HCT116 (cell line): ENCODE measurements at regions not wholly inside any gene's neighbourhood (a gene's known extent, or its start where the extent isn't known, plus 50 kb on each side); places are given as distances from the start of the nearest gene placed in this dataset.

Experiments
- EGR1 ChIP-seq: IDR thresholded peaks from 2 replicates; pipeline ENCODE4 v1.6.1; 2012; ENCODE audit warnings: low read depth
- EZH2 ChIP-seq: fragments of 200-600 bp; sonication (generic); IDR thresholded peaks from 2 replicates; pipeline ENCODE4 v1.6.1; 2017; ENCODE audit warnings: antibody characterized with exemption, mixed run types
- JUND ChIP-seq: IDR thresholded peaks from 2 replicates; pipeline ENCODE4 v1.6.1; 2012
- POLR2A ChIP-seq: IDR thresholded peaks from 2 replicates; pipeline ENCODE4 v1.7.0; 2011; ENCODE audit warnings: borderline replicate concordance; ENCODE audit not compliant: insufficient read depth, insufficient read length; ENCODE audit errors: extremely low read depth
- SIN3A ChIP-seq: IDR thresholded peaks from 2 replicates; pipeline ENCODE4 v1.6.1; 2012; ENCODE audit warnings: low read depth
- TCF7L2 ChIP-seq: IDR thresholded peaks from 2 replicates; pipeline ENCODE4 v1.7.0; 2011; ENCODE audit warnings: borderline replicate concordance, inconsistent platforms; ENCODE audit not compliant: insufficient read depth, insufficient read length; ENCODE audit errors: extremely low read depth
- TF ChIP-seq, protein P1 (sequence below), 3 experiments: fragments of 200-600 bp in 1 of 3; sonication (generic) in 1 of 3; IDR thresholded peaks in 2 of 3; conservative IDR thresholded peaks in 1 of 3; 2 replicates each; pipeline ENCODE4 v1.5.1; 2012 to 2017; ENCODE audit warnings: low read depth in 2 of 3, low read length in 2 of 3, antibody characterized with exemption in 1 of 3, borderline replicate concordance in 1 of 3, control low read depth in 1 of 3, mild to moderate bottlenecking in 1 of 3, mixed read lengths in 1 of 3, mixed run types in 1 of 3, moderate library complexity in 1 of 3; ENCODE audit not compliant: insufficient read depth in 1 of 3

DNA sequence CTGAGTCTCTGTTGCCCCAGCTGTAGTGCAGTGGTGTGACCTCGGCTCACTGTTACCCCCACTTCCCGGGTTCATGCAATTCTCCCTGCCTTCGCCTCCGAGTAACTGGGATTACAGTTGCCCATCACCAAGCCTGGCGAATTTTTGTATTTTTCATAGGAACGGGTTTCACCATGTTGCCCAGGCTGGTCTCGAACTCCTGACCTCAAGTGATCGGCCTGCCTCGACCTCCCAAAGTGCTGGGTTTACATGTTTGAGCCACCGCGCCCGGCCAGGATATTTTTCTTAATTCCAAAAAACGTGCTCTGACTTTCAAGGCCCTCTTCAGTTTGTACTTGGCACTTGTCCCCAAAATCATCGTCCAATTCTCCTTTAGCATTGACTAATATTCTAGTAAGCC lies 129.2 kb upstream of the EPHA5 start:
- no peak for TF ChIP-seq POLR2A
- no peak for TF ChIP-seq EGR1
- TF ChIP-seq, protein P1, sequence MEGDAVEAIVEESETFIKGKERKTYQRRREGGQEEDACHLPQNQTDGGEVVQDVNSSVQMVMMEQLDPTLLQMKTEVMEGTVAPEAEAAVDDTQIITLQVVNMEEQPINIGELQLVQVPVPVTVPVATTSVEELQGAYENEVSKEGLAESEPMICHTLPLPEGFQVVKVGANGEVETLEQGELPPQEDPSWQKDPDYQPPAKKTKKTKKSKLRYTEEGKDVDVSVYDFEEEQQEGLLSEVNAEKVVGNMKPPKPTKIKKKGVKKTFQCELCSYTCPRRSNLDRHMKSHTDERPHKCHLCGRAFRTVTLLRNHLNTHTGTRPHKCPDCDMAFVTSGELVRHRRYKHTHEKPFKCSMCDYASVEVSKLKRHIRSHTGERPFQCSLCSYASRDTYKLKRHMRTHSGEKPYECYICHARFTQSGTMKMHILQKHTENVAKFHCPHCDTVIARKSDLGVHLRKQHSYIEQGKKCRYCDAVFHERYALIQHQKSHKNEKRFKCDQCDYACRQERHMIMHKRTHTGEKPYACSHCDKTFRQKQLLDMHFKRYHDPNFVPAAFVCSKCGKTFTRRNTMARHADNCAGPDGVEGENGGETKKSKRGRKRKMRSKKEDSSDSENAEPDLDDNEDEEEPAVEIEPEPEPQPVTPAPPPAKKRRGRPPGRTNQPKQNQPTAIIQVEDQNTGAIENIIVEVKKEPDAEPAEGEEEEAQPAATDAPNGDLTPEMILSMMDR (IDR thresholded peaks at IDR 0.05 in 2 of 3, conservative IDR thresholded peaks at IDR 0.05 in 1 of 3; ENCODE audit: borderline replicate concordance in 1 of 3, insufficient read depth in 1 of 3, low read depth in 2 of 3, low read length in 2 of 3), result no peak
- no peak for TF ChIP-seq EZH2
- no peak for TF ChIP-seq SIN3A
- TF ChIP-seq TCF7L2, result no peak
- TF ChIP-seq JUND, result no peak
